ENCODE measurements at regions not wholly inside any gene's neighbourhood (a gene's known extent, or its start where the extent isn't known, plus 50 kb on each side); places are given as distances from the start of the nearest gene placed in this dataset.

- no peak for DNase-seq
- no peak overlapping the region for H3K18ac ChIP-seq (ENCODE audit: low read length)
- H3K79me2 ChIP-seq (ENCODE audit: control insufficient read depth, insufficient read depth, low read length), result no peaks in the 10 kb centered on the region
- no peak overlapping the region for H3K9ac ChIP-seq (ENCODE audit: low read length)
- no peaks in the 10 kb centered on the region for H3K27me3 ChIP-seq (ENCODE audit: insufficient read depth, low read length, poor library complexity)
- no peak overlapping the region for H2BK5ac ChIP-seq (ENCODE audit: low read length)
- H2BK15ac ChIP-seq (replicated peaks; ENCODE audit: low read depth), result no peak overlapping the region
- no peak overlapping the region for H2BK120ac ChIP-seq (ENCODE audit: low read depth, low read length)
- H4K8ac ChIP-seq (ENCODE audit: low read depth, low read length), result no peak overlapping the region
- H2AK5ac ChIP-seq (ENCODE audit: low read length), result no peak overlapping the region
- H3K4me1 ChIP-seq (ENCODE audit: control insufficient read depth, low read depth, low read length), result peaks cover 3% of the 10 kb centered on the region
- no peak overlapping the region for H3K4me2 ChIP-seq (ENCODE audit: low read length)
- no peak overlapping the region for H3K4ac ChIP-seq (ENCODE audit: low read depth, low read length)
- H3K36me3 ChIP-seq (ENCODE audit: control insufficient read depth, insufficient read depth, low read length), result no peaks in the 10 kb centered on the region
- no peak overlapping the region for H3K4me3 ChIP-seq (ENCODE audit: low read length)
- H3K23ac ChIP-seq (ENCODE audit: low read length), result no peak overlapping the region
- no CpG with 5 or more reads among the region's 3 CpGs for WGBS (ENCODE audit: extremely low coverage, insufficient coverage, low lambda C conversion rate)
- H3K56ac ChIP-seq (ENCODE audit: low read length), result no peak overlapping the region
- no peak overlapping the region for H3K27ac ChIP-seq (ENCODE audit: low read depth, low read length)
- no peaks in the 10 kb centered on the region for H3K79me1 ChIP-seq (ENCODE audit: low read length)
- H4K5ac ChIP-seq (ENCODE audit: low read length), result no peak overlapping the region
Observed at GRCh38 chr7:115233809-115234208, 311.9 kb downstream of the MDFIC start.

DNA sequence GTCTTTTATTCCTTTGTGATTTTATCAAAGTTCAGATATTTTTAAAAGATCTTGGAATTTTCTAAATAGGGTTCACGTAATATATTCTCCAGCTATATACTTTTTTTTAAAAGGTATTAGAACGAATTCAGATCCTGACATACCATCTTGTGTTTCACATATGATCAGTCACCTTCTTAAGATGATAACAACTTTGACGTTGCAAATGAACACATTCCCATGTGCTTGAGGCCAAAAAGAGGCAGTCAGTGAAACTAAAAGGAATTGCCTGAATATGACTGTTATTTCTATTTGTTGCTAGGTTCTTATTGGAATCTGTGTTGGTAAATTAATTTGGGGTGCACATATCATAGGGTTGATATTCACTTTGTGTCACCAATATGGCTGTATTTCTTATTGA, 310.1 kb downstream of the MDFIC start:
- Histone ChIP-seq H2BK120ac (ENCODE audit: low read depth, low read length) (no peak overlapping the region), H3K36me3 (ENCODE audit: control insufficient read depth, insufficient read depth, low read length) (no peaks in the 10 kb centered on the region), H3K79me1 (ENCODE audit: low read length) (no peaks in the 10 kb centered on the region), H3K4me1 (ENCODE audit: control insufficient read depth, low read depth, low read length) (peaks cover 3% of the 10 kb centered on the region), H3K9ac (ENCODE audit: low read length) (no peak overlapping the region), H3K23ac (ENCODE audit: low read length) (no peak overlapping the region), H3K56ac (ENCODE audit: low read length) (no peak overlapping the region), H3K4me2 (ENCODE audit: low read length) (no peak overlapping the region), H3K27ac (ENCODE audit: low read depth, low read length) (no peak overlapping the region), H3K79me2 (ENCODE audit: control insufficient read depth, insufficient read depth, low read length) (no peaks in the 10 kb centered on the region), H3K27me3 (ENCODE audit: insufficient read depth, low read length, poor library complexity) (no peaks in the 10 kb centered on the region), H4K5ac (ENCODE audit: low read length) (no peak overlapping the region), H3K18ac (ENCODE audit: low read length) (no peak overlapping the region), H2AK5ac (ENCODE audit: low read length) (no peak overlapping the region), H4K8ac (ENCODE audit: low read depth, low read length) (no peak overlapping the region), H2BK5ac (ENCODE audit: low read length) (no peak overlapping the region), H3K4me3 (ENCODE audit: low read length) (no peak overlapping the region), H2BK15ac (replicated peaks; ENCODE audit: low read depth) (no peak overlapping the region), H3K4ac (ENCODE audit: low read depth, low read length) (no peak overlapping the region)
- WGBS (ENCODE audit: extremely low coverage, insufficient coverage, low lambda C conversion rate), result no CpG with 5 or more reads among the region's 3 CpGs
- no peak for DNase-seq

DNA sequence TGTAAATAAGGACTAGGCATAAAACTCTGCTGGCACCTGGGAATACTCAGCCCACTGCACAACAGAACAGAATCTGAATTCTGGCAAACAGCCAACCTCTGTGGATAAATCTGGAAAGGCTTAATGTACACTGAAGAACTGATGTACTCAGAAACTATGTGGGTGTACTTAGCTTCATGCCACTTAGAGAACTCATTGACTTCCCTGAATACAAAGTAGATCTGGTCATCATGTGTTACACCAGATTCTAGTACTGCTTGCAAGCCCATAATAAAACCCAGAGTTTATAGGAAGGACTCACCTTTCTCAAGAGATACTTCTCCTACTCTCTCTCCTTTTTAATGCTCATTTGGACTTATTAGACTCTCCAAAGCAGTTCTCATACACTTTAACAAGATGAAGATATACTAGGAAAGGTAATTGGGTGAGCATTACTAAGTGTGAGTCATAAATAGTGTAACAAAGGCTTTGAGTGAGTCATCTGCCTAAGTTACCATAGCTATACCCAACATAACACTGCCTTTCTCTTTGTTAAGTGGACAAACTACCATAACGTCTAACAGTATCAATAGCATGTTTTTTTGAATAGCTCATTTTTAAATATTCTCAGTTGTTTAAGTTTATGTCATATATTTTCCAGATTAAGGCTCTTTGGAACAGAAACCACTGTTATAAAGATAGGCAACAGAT, 309.1 kb downstream of the MDFIC start:
- H3K79me1 ChIP-seq (ENCODE audit: low read length), result no peaks in the 10 kb centered on the region
- peak overlapping the region; percentile 90 for H3K18ac ChIP-seq (ENCODE audit: low read length)
- no peak overlapping the region for H3K56ac ChIP-seq (ENCODE audit: low read length)
- H4K5ac ChIP-seq (ENCODE audit: low read length), result no peak overlapping the region
- H2AK5ac ChIP-seq (ENCODE audit: low read length), result no peak overlapping the region
- H3K79me2 ChIP-seq (ENCODE audit: control insufficient read depth, insufficient read depth, low read length), result no peaks in the 10 kb centered on the region
- H3K9ac ChIP-seq (ENCODE audit: low read length), result no peak overlapping the region
- H2BK15ac ChIP-seq (replicated peaks; ENCODE audit: low read depth), result peak overlapping the region; percentile 19
- no peaks in the 10 kb centered on the region for H3K36me3 ChIP-seq (ENCODE audit: control insufficient read depth, insufficient read depth, low read length)
- H3K4me2 ChIP-seq (ENCODE audit: low read length), result no peak overlapping the region
- H3K27ac ChIP-seq (ENCODE audit: low read depth, low read length), result no peak overlapping the region
- no CpG with 5 or more reads among the region's 1 CpG for WGBS (ENCODE audit: extremely low coverage, insufficient coverage, low lambda C conversion rate)
- peak overlapping the region; percentile 54 for H2BK120ac ChIP-seq (ENCODE audit: low read depth, low read length)
- no peak overlapping the region for H3K4me3 ChIP-seq (ENCODE audit: low read length)
- H3K4ac ChIP-seq (ENCODE audit: low read depth, low read length), result peak overlapping the region; percentile 36
- no peak overlapping the region for H2BK5ac ChIP-seq (ENCODE audit: low read length)
- no peaks in the 10 kb centered on the region for H3K27me3 ChIP-seq (ENCODE audit: insufficient read depth, low read length, poor library complexity)
- peaks cover 4% of the 10 kb centered on the region for H3K4me1 ChIP-seq (ENCODE audit: control insufficient read depth, low read depth, low read length)
- DNase-seq, result peak; percentile 88
- no peak overlapping the region for H4K8ac ChIP-seq (ENCODE audit: low read depth, low read length)
- no peak overlapping the region for H3K23ac ChIP-seq (ENCODE audit: low read length)

DNA sequence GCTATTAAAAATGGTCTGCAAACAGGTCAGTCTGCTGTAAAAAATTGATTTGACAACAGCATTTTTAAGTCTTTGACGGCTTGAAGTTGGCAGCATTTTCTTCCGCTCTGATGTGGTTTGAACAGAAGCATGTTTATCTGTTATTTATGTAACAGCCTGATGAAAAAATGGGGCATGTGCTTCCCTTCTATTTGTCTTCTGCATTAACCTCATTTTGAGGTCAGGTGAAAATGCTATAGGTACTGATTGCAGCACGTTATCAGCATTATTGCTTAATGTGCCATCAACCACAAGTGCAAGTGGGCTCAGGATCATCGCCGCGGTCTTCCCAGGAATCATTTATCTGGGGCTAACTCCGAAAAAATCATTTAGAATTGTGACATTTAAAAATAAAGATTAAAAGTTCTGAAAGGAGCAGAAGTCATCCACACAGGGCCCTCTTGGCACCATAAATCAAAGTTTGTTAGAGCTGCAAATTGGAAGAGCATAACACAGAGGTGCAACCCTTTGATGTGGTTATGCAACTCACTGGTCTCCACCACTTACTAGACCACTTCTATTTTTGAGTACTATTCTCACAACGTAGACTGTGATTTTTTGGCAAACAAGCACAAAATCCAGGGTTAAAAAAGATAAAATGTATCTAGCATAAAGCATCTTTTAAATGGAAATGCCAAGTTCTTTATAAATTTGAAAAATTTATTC, 307.7 kb downstream of the MDFIC start:
- no peak overlapping the region for H3K23ac ChIP-seq (ENCODE audit: low read length)
- H3K4me3 ChIP-seq (ENCODE audit: low read length), result no peak overlapping the region
- peak overlapping the region; percentile 6 for H2BK15ac ChIP-seq (replicated peaks; ENCODE audit: low read depth)
- no CpG with 5 or more reads among the region's 8 CpGs for WGBS (ENCODE audit: extremely low coverage, insufficient coverage, low lambda C conversion rate)
- no peak overlapping the region for H3K27ac ChIP-seq (ENCODE audit: low read depth, low read length)
- peak overlapping the region; percentile 82 for H2BK120ac ChIP-seq (ENCODE audit: low read depth, low read length)
- no peak overlapping the region for H3K56ac ChIP-seq (ENCODE audit: low read length)
- no peak overlapping the region for H2AK5ac ChIP-seq (ENCODE audit: low read length)
- H3K4me2 ChIP-seq (ENCODE audit: low read length), result no peak overlapping the region
- peak overlapping the region; percentile 2 for H3K18ac ChIP-seq (ENCODE audit: low read length)
- no peak overlapping the region for H3K9ac ChIP-seq (ENCODE audit: low read length)
- H3K4me1 ChIP-seq (ENCODE audit: control insufficient read depth, low read depth, low read length), result peaks cover 16% of the 10 kb centered on the region
- no peak overlapping the region for H2BK5ac ChIP-seq (ENCODE audit: low read length)
- no peak overlapping the region for H4K5ac ChIP-seq (ENCODE audit: low read length)
- H4K8ac ChIP-seq (ENCODE audit: low read depth, low read length), result no peak overlapping the region
- H3K36me3 ChIP-seq (ENCODE audit: control insufficient read depth, insufficient read depth, low read length), result no peaks in the 10 kb centered on the region
- H3K79me1 ChIP-seq (ENCODE audit: low read length), result no peaks in the 10 kb centered on the region
- DNase-seq, result no peak
- no peak overlapping the region for H3K4ac ChIP-seq (ENCODE audit: low read depth, low read length)
- H3K27me3 ChIP-seq (ENCODE audit: insufficient read depth, low read length, poor library complexity), result no peaks in the 10 kb centered on the region
- no peaks in the 10 kb centered on the region for H3K79me2 ChIP-seq (ENCODE audit: control insufficient read depth, insufficient read depth, low read length)

- Histone ChIP-seq H3K27me3 (ENCODE audit: insufficient read depth, low read length, poor library complexity) (no peaks in the 10 kb centered on the region), H2AK5ac (ENCODE audit: low read length) (no peak overlapping the region)
- no peak for DNase-seq
Observed at GRCh38 chr7:115227473-115228235, 305.8 kb downstream of the MDFIC start.

More at GRCh38 chr7:115227473-115228235, 305.8 kb downstream of the MDFIC start:
- H3K18ac ChIP-seq (ENCODE audit: low read length), result peak overlapping the region; percentile 80
- no peaks in the 10 kb centered on the region for H3K79me2 ChIP-seq (ENCODE audit: control insufficient read depth, insufficient read depth, low read length)
- no peak overlapping the region for H3K4me3 ChIP-seq (ENCODE audit: low read length)
- peak overlapping the region; percentile 74 for H2BK15ac ChIP-seq (replicated peaks; ENCODE audit: low read depth)
- peak overlapping the region; percentile 94 for H2BK120ac ChIP-seq (ENCODE audit: low read depth, low read length)
- no peaks in the 10 kb centered on the region for H3K36me3 ChIP-seq (ENCODE audit: control insufficient read depth, insufficient read depth, low read length)
- H3K23ac ChIP-seq (ENCODE audit: low read length), result no peak overlapping the region
- peaks cover 19% of the 10 kb centered on the region for H3K4me1 ChIP-seq (ENCODE audit: control insufficient read depth, low read depth, low read length)
- H3K4ac ChIP-seq (ENCODE audit: low read depth, low read length), result no peak overlapping the region
- H3K79me1 ChIP-seq (ENCODE audit: low read length), result no peaks in the 10 kb centered on the region
- WGBS (ENCODE audit: extremely low coverage, insufficient coverage, low lambda C conversion rate), result no CpG with 5 or more reads among the region's 5 CpGs
- H4K5ac ChIP-seq (ENCODE audit: low read length), result no peak overlapping the region
- no peak overlapping the region for H3K9ac ChIP-seq (ENCODE audit: low read length)
- no peak overlapping the region for H3K56ac ChIP-seq (ENCODE audit: low read length)
- no peak overlapping the region for H4K8ac ChIP-seq (ENCODE audit: low read depth, low read length)
- H3K4me2 ChIP-seq (ENCODE audit: low read length), result no peak overlapping the region
- no peak overlapping the region for H2BK5ac ChIP-seq (ENCODE audit: low read length)
- no peak overlapping the region for H3K27ac ChIP-seq (ENCODE audit: low read depth, low read length)

All from mesendoderm (in vitro differentiated cells).